C4-2B (cell line): ENCODE measurements at regions not wholly inside any gene's neighbourhood (a gene's known extent, or its start where the extent isn't known, plus 50 kb on each side); places are given as distances from the start of the nearest gene placed in this dataset.

Source experiments
- CTCF ChIP-seq: fragments of 450-650 bp; conservative IDR thresholded peaks from 2 replicates; pipeline ENCODE4 v1.5.1; 2017; ENCODE audit warnings: mild to moderate bottlenecking
- ZFX ChIP-seq: fragments of 450-650 bp; IDR thresholded peaks from 2 replicates; pipeline ENCODE4 v1.6.1; 2017

GRCh38 chr1:193774536-193775323 lies 588.3 kb upstream of the B3GALT2 start:
- no peak for TF ChIP-seq CTCF
- TF ChIP-seq ZFX: no peak
